ENCODE measurements at regions not wholly inside any gene's neighbourhood (a gene's known extent, or its start where the extent isn't known, plus 50 kb on each side); places are given as distances from the start of the nearest gene placed in this dataset.

- TF ChIP-seq NR2C1 (IDR thresholded peaks at IDR 0.05) (no peak), NR2C1 (tag; IDR thresholded peaks at IDR 0.05) (no peak), ZNF764 (CRISPR knock-in tag; IDR thresholded peaks at IDR 0.05; ENCODE audit: low read depth) (no peak), NFIC (IDR thresholded peaks at IDR 0.05) (no peak), HCFC1 (IDR thresholded peaks at IDR 0.05; ENCODE audit: low read depth, low read length) (no peak), CREB3L1 (IDR thresholded peaks at IDR 0.05; ENCODE audit: borderline replicate concordance, low read depth) (no peak), ZNF318 (IDR thresholded peaks at IDR 0.05; ENCODE audit: borderline replicate concordance in 1 of 2, low read depth in 1 of 2) (no peak), MAFK (IDR thresholded peaks at IDR 0.05; ENCODE audit: low read length) (no peak)
Measured at GRCh38 chr17:21474815-21475214, 98.7 kb downstream of the KCNJ12 start (continued).
